GM20000 (cell line): ENCODE measurements at regions not wholly inside any gene's neighbourhood (a gene's known extent, or its start where the extent isn't known, plus 50 kb on each side); places are given as distances from the start of the nearest gene placed in this dataset.
"Not testable (repeated sequence)": the region's sequence is repeated elsewhere in the genome, so short reads cannot be mapped to it uniquely, and the experiment has no call there.

Source experiments
- DNase-seq: peaks from one replicate; pipeline ENCODE4 v3.0.0; 2012; ENCODE audit warnings: low spot score
- CTCF ChIP-seq: IDR thresholded peaks from 2 replicates; pipeline ENCODE4 v1.5.1; 2012; ENCODE audit warnings: mild to moderate bottlenecking, control low read depth; ENCODE audit errors: extremely low read depth, missing control alignments

- DNase-seq: no peak
- no peak for TF ChIP-seq CTCF
Observed at GRCh38 chr14:45621731-45622130, 368.7 kb upstream of the MIS18BP1 start.

- DNase-seq: no peak
- no peak for TF ChIP-seq CTCF
Observed at GRCh38 chr14:45619831-45620230, 366.8 kb upstream of the MIS18BP1 start.

GRCh38 chr14:45610318-45610717, 357.3 kb upstream of the MIS18BP1 start:
- no peak for DNase-seq
- no peak for TF ChIP-seq CTCF

GRCh38 chr14:45587142-45587541, 334.1 kb upstream of the MIS18BP1 start:
- DNase-seq: no peak
- no peak for TF ChIP-seq CTCF

GRCh38 chr14:45559626-45560025, 306.6 kb upstream of the MIS18BP1 start:
- TF ChIP-seq CTCF: no peak
- DNase-seq: no peak

GRCh38 chr14:45558183-45558582, 305.2 kb upstream of the MIS18BP1 start:
- no peak for DNase-seq
- no peak for TF ChIP-seq CTCF

- DNase-seq: no peak
- TF ChIP-seq CTCF: no peak
Observed at GRCh38 chr14:45553981-45554380, 301.0 kb upstream of the MIS18BP1 start.

- not testable (repeated sequence) for DNase-seq
Observed at GRCh38 chr14:45551240-45551820, 298.3 kb upstream of the MIS18BP1 start.
